ENCODE measurements at regions not wholly inside any gene's neighbourhood (a gene's known extent, or its start where the extent isn't known, plus 50 kb on each side); places are given as distances from the start of the nearest gene placed in this dataset.

- ATAC-seq (replicated peaks in 1 of 4) (no peak), DNase-seq (no peak)
- H3K4me1 Mint-ChIP-seq, result peaks cover 0 to 2% (median 0%) of the 10 kb centered on the region in 3 donors
- Histone ChIP-seq H3K4me1 (ENCODE audit: control insufficient read depth in 1 of 2, extremely low read depth in 1 of 2, insufficient read depth in 2 of 2, low read length in 2 of 2) (no peaks in the 10 kb centered on the region), H3K36me3 (ENCODE audit: control insufficient read depth in 2 of 2, extremely low read depth in 1 of 2, insufficient read depth in 1 of 2, low read length in 1 of 2) (no peaks in the 10 kb centered on the region), H3K9me3 (no peaks in the 10 kb centered on the region), H3K4me3 (ENCODE audit: control insufficient read depth in 1 of 2, extremely low read depth in 1 of 2, low read length in 1 of 2) (no peak overlapping the region), H3K27me3 (replicated peaks in 1 of 2; ENCODE audit: control insufficient read depth in 2 of 2, extremely low read depth in 1 of 2, insufficient read depth in 2 of 2, low read length in 1 of 2) (no peaks in the 10 kb centered on the region), H3K27ac (ENCODE audit: low read length) (no peak overlapping the region)
- no CpG with 5 or more reads among the region's 2 CpGs for WGBS (ENCODE audit: insufficient coverage)
- no peaks in the 10 kb centered on the region for H3K9me3 Mint-ChIP-seq
- no peak overlapping the region for H3K4me3 Mint-ChIP-seq
- no peak overlapping the region for H3K27ac Mint-ChIP-seq
- ChIA-PET POLR2A (no interaction called here), CTCF (no interaction called here)
- no peaks in the 10 kb centered on the region for H3K36me3 Mint-ChIP-seq
- no peaks in the 10 kb centered on the region for H3K27me3 Mint-ChIP-seq
Measured at GRCh38 chr1:193787061-193787460, 600.6 kb upstream of the B3GALT2 start.

DNA sequence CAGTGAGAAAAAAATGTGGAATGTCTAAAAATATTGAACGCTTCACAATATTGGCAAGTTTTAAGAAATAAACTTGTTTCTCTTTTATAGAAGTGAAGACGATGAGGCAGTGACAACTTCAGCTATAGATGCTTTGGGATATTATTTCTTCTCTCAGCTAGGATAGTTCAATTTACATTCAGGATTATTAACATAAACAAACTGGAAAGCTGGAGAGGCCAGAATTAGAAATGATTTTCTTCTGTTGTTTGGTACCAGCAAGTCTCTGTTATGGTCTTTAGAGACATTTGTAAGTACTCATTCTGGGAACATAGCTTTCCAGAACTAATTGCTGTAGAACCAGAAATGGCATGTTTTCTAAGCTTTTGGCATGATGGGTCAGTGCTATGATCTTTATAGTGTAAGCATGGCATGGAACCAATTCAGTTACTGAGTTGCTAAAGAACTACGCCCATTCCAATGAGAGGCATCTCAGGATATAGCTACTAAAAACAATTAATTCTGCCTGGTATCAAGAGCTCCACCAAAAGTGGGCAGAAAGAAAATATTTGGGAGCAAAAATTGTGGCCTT lies 599.5 kb upstream of the B3GALT2 start:
- whole genome bisulfite sequencing (ENCODE audit: insufficient coverage), result no CpG with 5 or more reads among the region's 3 CpGs

DNA sequence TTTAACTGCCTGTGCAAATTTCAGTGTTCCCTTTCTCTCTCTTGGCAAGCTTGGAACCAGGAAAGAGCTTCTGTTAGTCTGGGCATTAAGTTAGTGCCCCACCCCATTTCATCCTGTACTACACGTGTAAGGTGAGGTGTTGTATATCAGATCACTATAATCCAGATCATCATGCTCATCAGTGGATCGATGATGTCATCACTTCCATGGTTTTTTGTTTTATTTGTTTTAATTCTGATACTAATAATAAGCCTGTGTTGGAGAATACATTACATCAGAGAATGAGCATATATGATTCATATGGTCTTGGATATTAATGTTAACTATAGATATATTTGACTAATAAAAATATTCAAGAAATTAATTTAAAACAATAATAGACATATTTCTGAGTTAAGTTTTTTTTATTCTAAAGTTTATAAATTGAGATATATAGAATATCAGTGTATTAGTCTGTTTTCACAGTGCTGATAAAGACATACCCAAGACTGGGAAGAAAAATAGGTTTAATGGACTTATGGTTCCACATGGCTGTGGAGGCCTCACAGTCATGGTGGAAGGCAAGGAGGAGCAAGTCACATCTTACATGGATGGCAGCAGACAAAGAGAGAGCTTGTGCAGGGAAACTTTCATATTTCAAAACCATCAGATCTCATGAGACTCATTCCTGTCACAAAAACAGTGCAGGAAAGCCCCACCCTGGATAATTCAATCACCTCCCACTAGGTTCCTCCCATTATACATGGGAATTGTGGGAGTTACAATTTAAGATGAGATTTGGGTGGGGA lies 588.3 kb upstream of the B3GALT2 start:
- Histone ChIP-seq H3K4me3 (ENCODE audit: control insufficient read depth in 1 of 2, extremely low read depth in 1 of 2, low read length in 1 of 2) (no peak overlapping the region), H3K9me3 (no peaks in the 10 kb centered on the region), H3K27ac (ENCODE audit: low read length) (no peak overlapping the region), H3K36me3 (ENCODE audit: control insufficient read depth in 2 of 2, extremely low read depth in 1 of 2, insufficient read depth in 1 of 2, low read length in 1 of 2) (no peaks in the 10 kb centered on the region), H3K4me1 (ENCODE audit: control insufficient read depth in 1 of 2, extremely low read depth in 1 of 2, insufficient read depth in 2 of 2, low read length in 2 of 2) (no peaks in the 10 kb centered on the region), H3K27me3 (replicated peaks in 1 of 2; ENCODE audit: control insufficient read depth in 2 of 2, extremely low read depth in 1 of 2, insufficient read depth in 2 of 2, low read length in 1 of 2) (no peaks in the 10 kb centered on the region)
- Mint-ChIP-seq H3K27me3 (peaks cover 0 to 3% of the 10 kb centered on the region in 2 donors), H3K9me3 (peaks cover 0 to 19% (median 13%) of the 10 kb centered on the region in 3 donors), H3K27ac (no peak overlapping the region), H3K4me1 (peaks cover 5 to 14% (median 6%) of the 10 kb centered on the region in 3 donors), H3K36me3 (peaks cover 16% of the 10 kb centered on the region), H3K4me3 (no peak overlapping the region)
- ChIA-PET POLR2A (no interaction called here), CTCF (no interaction called here)
- no peak for ATAC-seq (replicated peaks in 1 of 4)
- WGBS (ENCODE audit: insufficient coverage), result no CpG with 5 or more reads among the region's 2 CpGs
- no peak for DNase-seq

More for the DNA sequence above, 599.5 kb upstream of the B3GALT2 start:
- no peaks in the 10 kb centered on the region for H3K9me3 ChIP-seq
- no peaks in the 10 kb centered on the region for H3K4me1 ChIP-seq (ENCODE audit: control insufficient read depth in 1 of 2, extremely low read depth in 1 of 2, insufficient read depth in 2 of 2, low read length in 2 of 2)
- no peak overlapping the region for H3K27ac Mint-ChIP-seq
- no peaks in the 10 kb centered on the region for H3K36me3 ChIP-seq (ENCODE audit: control insufficient read depth in 2 of 2, extremely low read depth in 1 of 2, insufficient read depth in 1 of 2, low read length in 1 of 2)
- ChIA-PET CTCF (no interaction called here), POLR2A (no interaction called here)
- peaks cover 0 to 2% (median 0%) of the 10 kb centered on the region in 3 donors for H3K4me1 Mint-ChIP-seq
- no peaks in the 10 kb centered on the region for H3K9me3 Mint-ChIP-seq
- no peaks in the 10 kb centered on the region for H3K27me3 Mint-ChIP-seq
- ATAC-seq (replicated peaks in 1 of 4), result no peak
- H3K4me3 Mint-ChIP-seq, result no peak overlapping the region
- no peak for DNase-seq
- no peaks in the 10 kb centered on the region for H3K27me3 ChIP-seq (replicated peaks in 1 of 2; ENCODE audit: control insufficient read depth in 2 of 2, extremely low read depth in 1 of 2, insufficient read depth in 2 of 2, low read length in 1 of 2)
- H3K27ac ChIP-seq (ENCODE audit: low read length), result no peak overlapping the region
- no peak overlapping the region for H3K4me3 ChIP-seq (ENCODE audit: control insufficient read depth in 1 of 2, extremely low read depth in 1 of 2, low read length in 1 of 2)
- H3K36me3 Mint-ChIP-seq, result no peaks in the 10 kb centered on the region

GRCh38 chr1:193771596-193771995 lies 585.2 kb upstream of the B3GALT2 start:
- DNase-seq (no peak), ATAC-seq (replicated peaks in 1 of 4) (no peak)
- H3K27me3 Mint-ChIP-seq, result peaks cover 0 to 3% of the 10 kb centered on the region in 2 donors
- ChIA-PET POLR2A (no interaction called here), CTCF (no interaction called here)
- Histone ChIP-seq H3K4me1 (ENCODE audit: control insufficient read depth in 1 of 2, extremely low read depth in 1 of 2, insufficient read depth in 2 of 2, low read length in 2 of 2) (no peaks in the 10 kb centered on the region), H3K9me3 (no peaks in the 10 kb centered on the region), H3K27ac (ENCODE audit: low read length) (no peak overlapping the region), H3K4me3 (ENCODE audit: control insufficient read depth in 1 of 2, extremely low read depth in 1 of 2, low read length in 1 of 2) (no peak overlapping the region), H3K36me3 (ENCODE audit: control insufficient read depth in 2 of 2, extremely low read depth in 1 of 2, insufficient read depth in 1 of 2, low read length in 1 of 2) (no peaks in the 10 kb centered on the region), H3K27me3 (replicated peaks in 1 of 2; ENCODE audit: control insufficient read depth in 2 of 2, extremely low read depth in 1 of 2, insufficient read depth in 2 of 2, low read length in 1 of 2) (no peaks in the 10 kb centered on the region)
- no CpG with 5 or more reads among the region's 2 CpGs for WGBS (ENCODE audit: insufficient coverage)
- peaks cover 5 to 14% (median 6%) of the 10 kb centered on the region in 3 donors for H3K4me1 Mint-ChIP-seq
- no peak overlapping the region for H3K4me3 Mint-ChIP-seq
- peaks cover 0 to 15% (median 10%) of the 10 kb centered on the region in 3 donors for H3K9me3 Mint-ChIP-seq
- H3K36me3 Mint-ChIP-seq, result peaks cover 14% of the 10 kb centered on the region
- H3K27ac Mint-ChIP-seq, result no peak overlapping the region

GRCh38 chr1:193769651-193770050 lies 583.2 kb upstream of the B3GALT2 start:
- H3K27me3 Mint-ChIP-seq, result peaks cover 0 to 3% of the 10 kb centered on the region in 2 donors
- H3K9me3 ChIP-seq, result no peaks in the 10 kb centered on the region

DNA sequence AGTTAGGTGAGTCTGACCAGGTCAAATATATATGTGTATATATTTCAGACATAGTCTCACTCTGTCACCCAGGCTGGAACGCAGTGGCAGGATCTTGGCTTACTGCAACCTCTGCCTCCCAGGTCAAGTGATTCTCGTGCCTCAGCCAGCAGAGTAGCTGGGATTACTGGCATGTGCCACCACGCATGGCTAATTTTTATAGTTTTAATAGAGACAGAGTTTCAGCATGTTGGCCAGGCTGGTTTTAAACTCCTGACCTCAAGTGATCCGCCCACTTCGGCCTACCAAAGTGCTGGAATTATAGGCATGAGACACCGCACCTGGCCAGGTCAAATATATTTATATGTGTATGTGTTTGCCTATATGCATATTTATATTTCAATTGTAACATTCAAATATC lies 581.5 kb upstream of the B3GALT2 start:
- Histone ChIP-seq H3K27ac (ENCODE audit: low read length) (no peak overlapping the region), H3K9me3 (no peaks in the 10 kb centered on the region), H3K4me3 (ENCODE audit: control insufficient read depth in 1 of 2, extremely low read depth in 1 of 2, low read length in 1 of 2) (no peak overlapping the region), H3K27me3 (replicated peaks in 1 of 2; ENCODE audit: control insufficient read depth in 2 of 2, extremely low read depth in 1 of 2, insufficient read depth in 2 of 2, low read length in 1 of 2) (no peaks in the 10 kb centered on the region), H3K36me3 (ENCODE audit: control insufficient read depth in 2 of 2, extremely low read depth in 1 of 2, insufficient read depth in 1 of 2, low read length in 1 of 2) (no peaks in the 10 kb centered on the region), H3K4me1 (ENCODE audit: control insufficient read depth in 1 of 2, extremely low read depth in 1 of 2, insufficient read depth in 2 of 2, low read length in 2 of 2) (no peaks in the 10 kb centered on the region)
- 100% methylated on average over 2 of the region's 6 CpGs for WGBS (ENCODE audit: insufficient coverage)
- H3K36me3 Mint-ChIP-seq, result no peaks in the 10 kb centered on the region
- peaks cover 0 to 3% of the 10 kb centered on the region in 2 donors for H3K27me3 Mint-ChIP-seq
- H3K27ac Mint-ChIP-seq, result no peak overlapping the region
- DNase-seq (no peak), ATAC-seq (replicated peaks in 1 of 4) (no peak)
- CTCF ChIA-PET, result no interaction called here
- no peak overlapping the region for H3K4me3 Mint-ChIP-seq
- no peaks in the 10 kb centered on the region for H3K9me3 Mint-ChIP-seq
- POLR2A ChIA-PET, result interaction anchor here in 1 of 2 donors (0.6 kb wide), 1 partner anchor 93 kb away, joined by 3 read pairs; no protein-coding TSS in a partner anchor
- peaks cover 0 to under 1% (median 0%) of the 10 kb centered on the region in 3 donors for H3K4me1 Mint-ChIP-seq

More at GRCh38 chr1:193769651-193770050, 583.2 kb upstream of the B3GALT2 start:
- no peak for DNase-seq
- no peak overlapping the region for H3K27ac ChIP-seq (ENCODE audit: low read length)
- WGBS (ENCODE audit: insufficient coverage), result no CpG with 5 or more reads among the region's 2 CpGs
- Mint-ChIP-seq H3K4me3 (no peak overlapping the region), H3K36me3 (no peaks in the 10 kb centered on the region), H3K27ac (no peak overlapping the region), H3K4me1 (peaks cover 5 to 14% (median 6%) of the 10 kb centered on the region in 3 donors), H3K9me3 (no peaks in the 10 kb centered on the region)
- H3K4me3 ChIP-seq (ENCODE audit: control insufficient read depth in 1 of 2, extremely low read depth in 1 of 2, low read length in 1 of 2), result no peak overlapping the region
- no peaks in the 10 kb centered on the region for H3K36me3 ChIP-seq (ENCODE audit: control insufficient read depth in 2 of 2, extremely low read depth in 1 of 2, insufficient read depth in 1 of 2, low read length in 1 of 2)
- ChIA-PET CTCF (no interaction called here), POLR2A (no interaction called here)
- H3K4me1 ChIP-seq (ENCODE audit: control insufficient read depth in 1 of 2, extremely low read depth in 1 of 2, insufficient read depth in 2 of 2, low read length in 2 of 2), result no peaks in the 10 kb centered on the region
- no peaks in the 10 kb centered on the region for H3K27me3 ChIP-seq (replicated peaks in 1 of 2; ENCODE audit: control insufficient read depth in 2 of 2, extremely low read depth in 1 of 2, insufficient read depth in 2 of 2, low read length in 1 of 2)
- ATAC-seq (replicated peaks in 1 of 4), result no peak

Measured in T-cell (primary cell).